HL-60 (cell line): ENCODE measurements at regions not wholly inside any gene's neighbourhood (a gene's known extent, or its start where the extent isn't known, plus 50 kb on each side); places are given as distances from the start of the nearest gene placed in this dataset.

Experiments
- CTCF ChIP-seq: IDR thresholded peaks from one replicate; pipeline ENCODE4 v1.5.1; 2011; ENCODE audit warnings: low read length, control low read depth, inconsistent platforms; ENCODE audit not compliant: insufficient read depth
- GABPA ChIP-seq: IDR thresholded peaks from 2 replicates; pipeline ENCODE4 v1.6.1; 2012; ENCODE audit warnings: low read depth
- POLR2AphosphoS5 ChIP-seq: IDR thresholded peaks from 2 replicates; pipeline ENCODE4 v1.6.1; 2012; ENCODE audit warnings: low read depth
- REST ChIP-seq: IDR thresholded peaks from 2 replicates; pipeline ENCODE4 v1.6.1; 2012; ENCODE audit warnings: low read depth; ENCODE audit not compliant: insufficient replicate concordance
- SPI1 ChIP-seq: IDR thresholded peaks from 2 replicates; pipeline ENCODE4 v1.6.1; 2012; ENCODE audit warnings: low read depth, mild to moderate bottlenecking, borderline replicate concordance

DNA sequence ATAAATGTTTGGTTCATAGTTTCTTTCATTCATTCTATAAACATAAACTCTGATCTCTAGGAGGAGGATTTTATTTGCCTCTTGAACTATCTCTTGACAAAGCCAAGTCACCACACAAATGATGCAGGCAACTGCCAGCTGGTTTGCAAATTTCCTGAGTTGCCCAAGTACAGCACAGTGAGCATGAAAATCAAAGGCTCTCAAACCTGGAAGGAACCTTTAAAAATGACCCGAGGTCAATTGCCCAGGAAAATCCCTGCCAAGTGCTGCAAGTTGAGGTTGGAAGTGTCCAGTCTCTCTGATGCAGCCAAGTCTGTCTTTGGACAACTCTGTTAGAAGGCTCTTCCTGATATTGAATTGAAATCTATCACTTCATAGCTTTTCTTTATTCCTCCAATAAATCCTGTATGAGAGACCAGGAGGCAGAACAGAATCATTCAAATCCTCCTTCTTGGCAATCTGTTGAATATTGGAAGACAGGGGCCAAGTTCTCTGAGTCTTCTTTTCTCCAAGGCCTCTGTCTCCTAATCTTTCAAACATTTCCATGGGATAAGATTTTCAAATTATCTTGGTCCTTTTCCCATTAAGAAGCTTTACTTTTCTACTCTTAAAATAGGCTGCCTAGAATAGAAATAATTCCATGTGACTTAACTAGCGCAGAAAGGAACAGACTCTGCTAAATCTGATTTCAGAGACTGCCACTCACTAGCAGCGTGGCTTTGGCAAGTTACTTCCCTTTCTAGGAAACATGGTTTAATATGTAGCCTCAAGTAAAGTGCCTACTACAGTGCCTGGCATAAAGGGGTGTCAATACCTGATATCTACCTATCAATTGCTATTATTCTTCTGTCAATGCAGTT, 159.2 kb downstream of the SNX18 start:
- no peak for TF ChIP-seq CTCF
- no peak for TF ChIP-seq SPI1
- no peak for TF ChIP-seq POLR2AphosphoS5
- no peak for TF ChIP-seq GABPA
- no peak for TF ChIP-seq REST
